Erythroblast (primary cell): ENCODE measurements at regions not wholly inside any gene's neighbourhood (a gene's known extent, or its start where the extent isn't known, plus 50 kb on each side); places are given as distances from the start of the nearest gene placed in this dataset.
"Not testable (repeated sequence)": the region's sequence is repeated elsewhere in the genome, so short reads cannot be mapped to it uniquely, and the experiment has no call there.

Source experiments
- DNase-seq, 2 experiments: peaks; one replicate each; lab custom pipeline; 2025; lab: John Stamatoyannopoulos, UW
- GATA1 ChIP-seq: IDR thresholded peaks from 2 replicates; pipeline ENCODE4 v1.6.1; 2011; ENCODE audit warnings: low read depth, mild to moderate bottlenecking, control low read depth, low read length, moderate library complexity
- POLR2A ChIP-seq: IDR thresholded peaks from 2 replicates; pipeline ENCODE4 v1.6.1; 2011; ENCODE audit warnings: mild to moderate bottlenecking, low read length

DNA sequence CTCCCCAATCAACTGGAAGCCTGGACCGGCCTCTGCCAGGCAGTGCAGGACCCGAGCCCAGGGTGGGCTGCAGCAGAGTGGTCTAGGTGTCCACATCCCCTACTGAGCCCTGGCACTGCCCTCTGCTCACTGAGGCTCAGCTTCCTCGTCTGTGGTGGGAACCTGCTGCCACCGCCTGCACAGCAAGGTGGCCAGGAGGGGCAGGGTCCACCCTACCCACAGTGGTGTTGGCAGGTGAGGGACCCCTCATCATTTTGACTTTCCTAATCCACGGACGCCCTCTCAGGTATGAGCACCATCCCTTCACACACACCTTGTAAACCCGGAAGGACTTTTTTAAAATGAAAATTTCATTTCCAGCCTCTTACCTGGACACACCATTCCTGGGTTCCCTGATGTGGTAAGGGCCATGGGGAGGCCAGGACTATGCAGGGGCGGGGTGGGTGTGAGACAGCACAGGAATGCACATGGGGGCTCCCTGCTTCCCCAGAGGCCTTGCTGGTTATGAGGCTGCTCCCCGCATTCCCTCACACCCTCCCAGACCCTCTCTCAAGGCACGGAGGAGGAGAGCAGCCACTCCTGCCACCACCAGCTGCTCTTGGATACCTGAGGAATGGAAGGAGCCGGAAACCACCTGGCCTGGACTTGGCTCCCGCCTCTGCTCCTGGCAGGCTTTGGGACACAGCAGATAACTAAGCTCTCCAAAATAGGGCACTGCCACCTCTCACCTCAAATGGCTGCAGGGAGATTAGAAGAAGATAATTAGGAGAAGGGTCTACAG lies 185.9 kb upstream of the TPM1 start:
- DNase-seq = no peak
- TF ChIP-seq POLR2A (no peak), GATA1 (no peak)

DNA sequence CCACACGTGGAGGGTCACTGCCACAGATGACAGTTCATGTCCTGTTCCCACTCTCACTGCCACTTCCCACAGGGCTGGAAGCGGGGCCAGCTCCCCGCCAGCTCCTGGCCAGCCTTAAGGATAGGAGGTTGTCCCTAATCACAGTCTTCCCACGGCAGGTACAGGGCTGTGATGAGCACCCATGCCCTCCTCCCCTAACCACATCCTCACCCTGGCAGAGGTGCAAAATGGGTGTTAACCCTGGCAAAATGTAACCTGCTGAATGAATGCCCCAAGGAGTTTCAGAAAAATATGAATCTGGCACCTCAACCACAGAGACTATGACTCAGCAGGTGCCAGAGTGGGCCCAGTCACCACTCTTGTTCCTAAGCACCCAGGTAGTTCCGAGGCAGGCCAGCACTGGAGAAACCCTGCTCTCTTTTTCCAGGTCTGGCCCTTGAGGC lies 185.1 kb upstream of the TPM1 start:
- TF ChIP-seq POLR2A = no peak
- TF ChIP-seq GATA1 = no peak
- no peak for DNase-seq

DNA sequence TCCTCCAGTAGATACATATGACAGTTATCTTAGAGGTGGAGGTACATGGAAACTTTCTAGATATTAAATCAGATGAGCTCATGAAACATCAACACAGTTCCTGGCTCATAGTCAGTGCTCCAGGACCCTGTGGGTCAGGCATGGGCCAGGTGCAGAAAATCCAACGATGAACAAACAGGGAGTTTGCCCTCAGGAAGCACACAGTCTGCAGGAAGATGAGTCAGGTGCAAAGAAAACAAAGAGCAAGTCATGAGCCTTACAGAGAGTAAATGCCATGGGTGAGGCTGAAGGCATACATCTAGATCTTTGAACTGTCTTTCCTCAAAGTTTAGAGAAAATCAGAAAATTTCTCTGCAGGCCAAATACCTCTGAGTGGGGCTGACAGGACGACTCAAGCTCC lies 184.2 kb upstream of the TPM1 start:
- no peak for DNase-seq
- TF ChIP-seq GATA1 (no peak), POLR2A (no peak)

DNA sequence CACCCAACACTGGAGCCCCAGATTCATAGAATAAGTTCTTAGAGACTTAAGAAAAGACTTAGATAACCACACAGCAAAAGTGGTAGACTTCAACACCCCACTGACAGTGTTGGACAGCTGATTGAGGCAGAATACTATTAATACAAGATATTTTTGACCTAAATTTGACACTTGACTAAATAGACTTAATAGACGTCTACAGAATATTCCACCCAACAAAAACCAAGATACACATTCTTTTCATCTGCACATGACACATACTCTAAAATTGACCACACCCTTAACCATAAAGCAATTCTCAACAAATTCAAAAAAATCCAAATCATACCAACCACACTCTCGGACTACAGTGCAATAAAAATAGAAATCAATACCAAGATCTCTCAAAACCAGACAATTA lies 179.8 kb upstream of the TPM1 start:
- no peak for DNase-seq
- TF ChIP-seq POLR2A = no peak
- no peak for TF ChIP-seq GATA1

DNA sequence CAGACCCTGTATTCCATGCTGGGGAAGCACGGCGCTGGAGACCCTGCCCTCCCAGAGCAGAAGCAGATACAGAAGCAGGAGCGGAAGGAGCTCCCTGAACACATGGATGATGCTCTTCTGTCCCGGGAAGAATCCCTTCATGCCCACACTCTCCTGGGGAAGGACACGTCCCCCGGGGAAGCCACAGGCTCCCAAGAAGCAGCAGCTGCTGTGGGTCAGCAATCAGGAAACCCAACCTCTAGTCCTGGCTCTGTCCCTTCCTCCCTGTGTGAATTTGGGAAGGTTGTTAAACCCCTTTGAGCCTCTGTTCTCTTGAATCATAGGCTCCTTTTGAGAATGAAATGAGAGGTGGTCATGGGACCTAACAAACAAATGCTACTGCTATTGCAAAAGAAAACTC lies 176.2 kb upstream of the TPM1 start:
- no peak for DNase-seq
- no peak for TF ChIP-seq GATA1
- no peak for TF ChIP-seq POLR2A

DNA sequence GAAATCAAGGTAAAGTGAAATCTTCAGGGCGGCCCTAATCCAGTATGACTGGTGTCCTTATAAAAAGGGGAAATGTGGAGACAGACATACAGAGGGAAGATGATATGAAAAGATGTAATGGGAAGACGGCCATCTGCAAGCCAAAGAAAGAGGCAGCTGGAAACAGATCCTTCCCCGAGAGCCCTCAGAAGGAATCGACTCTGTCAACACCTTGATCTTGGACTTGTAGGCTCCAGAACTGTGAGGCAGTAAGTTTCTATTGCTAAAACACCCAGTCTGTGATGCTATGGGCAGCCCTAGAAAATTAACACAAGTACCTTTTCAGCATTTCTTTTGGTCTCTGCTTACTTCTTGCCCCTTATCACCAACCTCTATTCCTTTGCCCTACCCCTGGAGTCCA lies 174.7 kb upstream of the TPM1 start:
- TF ChIP-seq GATA1 = no peak
- TF ChIP-seq POLR2A = no peak
- no peak for DNase-seq

DNA sequence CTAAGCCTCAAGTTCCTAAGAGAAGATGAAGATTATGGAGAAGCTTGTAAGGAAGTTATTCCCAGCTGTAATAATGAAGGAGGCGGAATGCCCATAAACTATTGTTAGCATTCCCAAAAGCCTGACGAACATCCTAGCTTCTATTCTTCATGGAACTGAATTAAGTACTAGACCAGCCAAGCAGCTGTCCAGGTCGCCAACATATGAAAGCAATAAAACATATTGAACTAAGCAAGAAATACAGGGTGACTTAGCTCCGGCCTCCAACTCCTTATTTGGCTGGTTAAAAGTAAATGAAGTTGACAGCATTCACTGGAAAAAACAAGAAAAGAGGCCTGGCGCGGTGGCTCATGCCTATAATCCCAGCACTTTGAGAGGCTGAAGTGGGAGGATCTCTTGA lies 174.0 kb upstream of the TPM1 start:
- no peak for TF ChIP-seq POLR2A
- TF ChIP-seq GATA1 = no peak
- no peak for DNase-seq

DNA sequence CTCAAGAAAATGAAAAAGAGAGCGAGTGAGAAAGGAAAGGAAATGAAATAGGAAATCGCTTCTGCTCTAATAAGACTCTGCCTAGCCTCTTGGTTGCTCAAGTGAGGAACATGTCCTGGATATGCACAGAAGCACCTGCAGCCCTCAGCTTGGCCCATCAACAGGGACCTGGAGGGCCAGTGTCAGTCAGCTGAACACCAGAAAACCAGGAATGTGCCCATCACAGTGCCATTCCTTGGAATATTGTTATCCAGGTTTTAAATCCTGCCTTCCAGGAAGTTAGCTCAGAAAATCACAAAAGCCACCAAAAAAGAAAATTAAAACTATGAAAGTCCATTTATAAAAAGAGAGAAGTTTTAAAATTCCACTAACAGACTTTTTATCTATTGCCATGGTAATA lies 173.4 kb upstream of the TPM1 start:
- DNase-seq = no peak
- TF ChIP-seq POLR2A (no peak), GATA1 (no peak)

DNA sequence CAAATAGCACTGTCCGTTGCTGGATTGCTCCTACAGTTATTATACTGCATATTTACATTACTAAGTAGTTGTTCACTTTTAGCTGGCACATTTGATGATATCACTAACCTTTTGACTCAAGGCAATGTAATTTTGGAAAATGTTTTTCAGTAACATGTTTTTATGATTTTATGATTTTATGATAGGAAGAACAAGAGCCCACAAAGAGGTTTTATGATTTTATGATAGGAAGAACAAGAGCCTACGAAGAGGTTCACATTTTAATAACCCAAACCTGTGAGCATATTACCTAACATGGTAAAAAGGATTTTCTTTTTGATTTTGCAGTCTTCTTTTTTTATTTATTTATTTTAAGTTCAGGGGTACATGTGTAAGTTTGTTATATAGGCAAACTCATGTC lies 172.3 kb upstream of the TPM1 start:
- TF ChIP-seq GATA1 (no peak), POLR2A (no peak)
- no peak for DNase-seq

DNA sequence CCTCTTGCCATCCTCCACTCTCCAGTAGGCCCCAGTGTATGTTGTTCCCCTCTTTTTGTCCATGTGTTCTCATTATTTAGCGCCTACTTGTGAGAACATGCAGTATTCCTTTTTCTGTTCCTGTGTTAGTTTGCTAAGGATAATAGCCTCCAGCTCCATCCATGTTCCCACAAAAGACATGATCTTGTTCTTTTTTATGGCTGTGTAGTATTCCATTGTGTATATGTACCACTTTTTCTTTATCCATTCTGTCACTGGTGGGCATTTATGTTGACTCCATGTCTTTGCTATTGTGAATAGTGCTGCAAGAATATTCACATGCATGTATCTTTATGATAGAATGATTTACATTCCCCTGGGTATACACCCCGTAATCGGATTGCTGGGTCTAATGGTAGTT lies 171.8 kb upstream of the TPM1 start:
- DNase-seq = not testable (repeated sequence)

DNA sequence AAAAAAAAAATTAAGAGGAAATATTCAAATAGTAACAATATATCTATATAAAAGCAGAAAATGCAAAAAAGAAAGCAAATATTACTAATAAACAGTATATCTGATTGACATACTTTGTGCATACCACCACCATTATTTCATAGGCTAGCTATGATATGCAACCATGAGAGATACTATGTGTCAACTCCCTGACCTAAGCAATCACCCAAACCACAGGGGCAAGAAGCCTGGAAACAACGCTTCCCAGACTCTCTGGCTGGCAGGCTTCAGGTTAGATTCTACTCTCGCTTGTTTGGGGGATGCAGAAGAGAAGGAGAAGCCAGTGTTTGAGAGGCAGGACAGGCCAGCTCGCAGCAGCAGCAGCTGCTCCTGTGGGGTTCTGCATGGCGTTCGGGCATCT lies 169.3 kb upstream of the TPM1 start:
- no peak for DNase-seq
- TF ChIP-seq POLR2A (no peak), GATA1 (no peak)

DNA sequence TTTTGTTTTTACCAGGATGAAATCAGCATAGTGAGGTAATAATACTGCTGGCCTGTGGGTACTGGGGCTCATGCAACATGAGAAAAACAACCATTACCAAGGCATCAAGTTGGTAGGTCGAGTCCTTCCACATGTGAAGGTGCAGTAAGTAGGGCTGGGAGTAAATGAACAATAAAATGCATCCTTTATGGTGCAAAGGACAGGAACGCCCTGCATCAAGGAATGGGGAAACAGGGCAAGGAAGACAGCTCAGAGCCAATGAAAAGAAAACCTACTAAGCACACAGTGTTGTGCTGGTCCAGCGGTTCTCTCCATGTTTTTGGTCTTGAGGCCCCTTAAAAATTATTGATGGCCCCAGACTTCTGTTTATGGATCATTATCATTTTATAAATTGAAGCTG lies 168.5 kb upstream of the TPM1 start:
- no peak for DNase-seq
- no peak for TF ChIP-seq POLR2A

DNA sequence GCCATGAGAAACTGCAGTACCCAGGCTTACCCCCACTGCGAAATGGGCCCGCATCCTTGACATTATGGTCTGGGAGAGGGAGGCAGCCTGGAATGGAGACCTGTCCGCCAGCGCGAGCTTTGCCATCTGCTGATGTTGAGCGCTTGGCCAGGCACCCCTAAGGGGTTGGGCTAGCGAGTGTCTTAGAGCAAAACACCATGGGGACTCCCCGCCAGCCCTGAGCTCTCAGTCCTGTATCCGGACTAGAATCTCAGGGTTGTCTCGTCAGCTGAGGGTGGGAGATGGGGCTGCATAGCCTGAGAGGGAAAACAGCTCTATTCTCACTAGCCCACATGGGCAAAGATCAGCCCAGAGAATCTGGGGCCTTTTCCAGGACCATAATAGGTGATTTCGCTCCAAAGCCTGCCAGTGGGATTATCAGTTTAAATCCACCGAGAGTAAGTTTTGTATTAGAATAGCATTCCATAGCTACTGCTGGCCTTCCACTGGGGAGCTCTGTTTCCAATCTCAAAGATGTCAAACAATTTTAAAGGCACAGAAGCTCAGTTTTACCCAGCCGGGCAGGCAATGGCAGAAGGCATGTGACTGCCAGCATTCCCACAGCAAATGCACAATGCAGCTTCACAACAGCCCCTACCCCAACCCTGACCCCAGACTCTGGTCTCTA lies 167.5 kb upstream of the TPM1 start:
- no peak for DNase-seq
- no peak for TF ChIP-seq GATA1
- no peak for TF ChIP-seq POLR2A

DNA sequence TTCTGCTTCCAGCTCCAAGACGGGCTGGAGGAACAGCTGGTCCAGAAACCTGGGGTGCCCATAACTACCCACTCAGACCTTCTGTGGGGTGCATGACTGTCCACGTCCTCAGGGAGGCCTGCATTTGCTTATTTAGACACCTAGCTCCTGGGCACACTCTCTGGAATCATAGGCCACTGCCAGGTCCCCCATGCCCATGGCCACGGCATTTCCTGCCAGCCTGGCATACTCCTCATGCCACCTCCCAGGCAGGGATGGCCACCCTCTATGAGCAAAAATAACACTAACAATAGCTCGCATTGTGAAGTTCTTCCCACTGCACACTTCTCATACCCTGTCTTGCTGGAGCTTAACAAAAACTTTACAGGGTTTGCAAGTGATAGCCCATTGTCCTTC lies 166.9 kb upstream of the TPM1 start:
- TF ChIP-seq POLR2A (no peak), GATA1 (no peak)
- DNase-seq = no peak
